ENCODE measurements at regions not wholly inside any gene's neighbourhood (a gene's known extent, or its start where the extent isn't known, plus 50 kb on each side); places are given as distances from the start of the nearest gene placed in this dataset.
A peak's percentile ranks its signal among the peaks of the same experiment; 100 is the strongest.

GRCh38 chr9:106622164-106622487 is 240.8 kb upstream of the ZNF462 start:
- no peak overlapping the region for H4K8ac ChIP-seq (ENCODE audit: low read length)
- H2AFZ ChIP-seq (ENCODE audit: low read depth, low read length), result no peak overlapping the region
- 96% methylated on average over 10 of the region's 10 CpGs for WGBS

GRCh38 chr9:106623558-106623957 is 239.4 kb upstream of the ZNF462 start:
- H3K9ac ChIP-seq (ENCODE audit: low read length), result no peak overlapping the region
- H3K14ac ChIP-seq (ENCODE audit: low read length in 2 of 2), result no peak overlapping the region
- no peak overlapping the region for H4K8ac ChIP-seq (ENCODE audit: low read length)
- no peak overlapping the region for H3K18ac ChIP-seq (ENCODE audit: low read depth in 1 of 2, low read length in 2 of 2)
- no peaks in the 10 kb centered on the region for H3K27me3 ChIP-seq (ENCODE audit: control insufficient read depth in 1 of 2, insufficient read depth in 1 of 2, low read length in 2 of 2)
- H3K4ac ChIP-seq (ENCODE audit: low read depth in 1 of 2, low read length in 2 of 2), result no peak overlapping the region
- no peak overlapping the region for H2AFZ ChIP-seq (ENCODE audit: low read depth, low read length)
- no peaks in the 10 kb centered on the region for H3K36me3 ChIP-seq (ENCODE audit: control insufficient read depth in 1 of 2, insufficient read depth in 2 of 2, low read depth in 1 of 2, low read length in 2 of 2)
- H3K4me3 ChIP-seq (ENCODE audit: insufficient read depth in 1 of 2, low read depth in 1 of 2, low read length in 2 of 2), result no peak overlapping the region
- no peak overlapping the region for H2BK12ac ChIP-seq (ENCODE audit: low read length in 2 of 2)
- no peaks in the 10 kb centered on the region for H3K9me3 ChIP-seq (ENCODE audit: control insufficient read depth, low read length)
- no peak overlapping the region for H2BK5ac ChIP-seq (ENCODE audit: low read depth, low read length, poor library complexity, severe bottlenecking)
- H2BK120ac ChIP-seq (ENCODE audit: low read depth, low read length), result no peak overlapping the region
- no peak overlapping the region for H3K4me2 ChIP-seq (ENCODE audit: low read length, poor library complexity, severe bottlenecking)
- DNase-seq, result no peak
- WGBS, result 100% methylated on average over 2 of the region's 5 CpGs
- H2AK5ac ChIP-seq (ENCODE audit: low read length, severe bottlenecking), result no peak overlapping the region
- no peak overlapping the region for H2BK15ac ChIP-seq (ENCODE audit: low read depth, poor library complexity, severe bottlenecking)
- no peak overlapping the region for H4K91ac ChIP-seq (ENCODE audit: low read length)
- H3K23ac ChIP-seq (ENCODE audit: low read length in 2 of 2), result no peak overlapping the region
- H3K4me1 ChIP-seq (ENCODE audit: control insufficient read depth, insufficient read depth, low read depth, low read length), result no peaks in the 10 kb centered on the region
- no peaks in the 10 kb centered on the region for H3K79me1 ChIP-seq (replicated peaks; ENCODE audit: low read length, poor library complexity, severe bottlenecking)
- no peak overlapping the region for H3K27ac ChIP-seq (ENCODE audit: low read length, poor library complexity, severe bottlenecking)

More at GRCh38 chr9:106622164-106622487, 240.8 kb upstream of the ZNF462 start:
- no peaks in the 10 kb centered on the region for H3K79me1 ChIP-seq (replicated peaks; ENCODE audit: low read length, poor library complexity, severe bottlenecking)
- H2BK12ac ChIP-seq (ENCODE audit: low read length in 2 of 2), result no peak overlapping the region
- no peak overlapping the region for H2BK120ac ChIP-seq (ENCODE audit: low read depth, low read length)
- no peaks in the 10 kb centered on the region for H3K27me3 ChIP-seq (ENCODE audit: control insufficient read depth in 1 of 2, insufficient read depth in 1 of 2, low read length in 2 of 2)
- H3K9ac ChIP-seq (ENCODE audit: low read length), result no peak overlapping the region
- H3K36me3 ChIP-seq (ENCODE audit: control insufficient read depth in 1 of 2, insufficient read depth in 2 of 2, low read depth in 1 of 2, low read length in 2 of 2), result no peaks in the 10 kb centered on the region
- H2BK15ac ChIP-seq (ENCODE audit: low read depth, poor library complexity, severe bottlenecking), result no peak overlapping the region
- H3K4me2 ChIP-seq (ENCODE audit: low read length, poor library complexity, severe bottlenecking), result no peak overlapping the region
- no peak overlapping the region for H3K4me3 ChIP-seq (ENCODE audit: insufficient read depth in 1 of 2, low read depth in 1 of 2, low read length in 2 of 2)
- H3K27ac ChIP-seq (ENCODE audit: low read length, poor library complexity, severe bottlenecking), result no peak overlapping the region
- DNase-seq, result no peak
- no peak overlapping the region for H2BK5ac ChIP-seq (ENCODE audit: low read depth, low read length, poor library complexity, severe bottlenecking)
- H3K4me1 ChIP-seq (ENCODE audit: control insufficient read depth, insufficient read depth, low read depth, low read length), result no peaks in the 10 kb centered on the region
- H3K9me3 ChIP-seq (ENCODE audit: control insufficient read depth, low read length), result no peaks in the 10 kb centered on the region
- H3K18ac ChIP-seq (ENCODE audit: low read depth in 1 of 2, low read length in 2 of 2), result peak overlapping the region in 1 of 2 experiments; percentile 29
- no peak overlapping the region for H4K91ac ChIP-seq (ENCODE audit: low read length)
- no peak overlapping the region for H2AK5ac ChIP-seq (ENCODE audit: low read length, severe bottlenecking)
- H3K14ac ChIP-seq (ENCODE audit: low read length in 2 of 2), result no peak overlapping the region
- H3K23ac ChIP-seq (ENCODE audit: low read length in 2 of 2), result peak overlapping the region in 1 of 2 experiments; percentile 53
- no peak overlapping the region for H3K4ac ChIP-seq (ENCODE audit: low read depth in 1 of 2, low read length in 2 of 2)

DNA sequence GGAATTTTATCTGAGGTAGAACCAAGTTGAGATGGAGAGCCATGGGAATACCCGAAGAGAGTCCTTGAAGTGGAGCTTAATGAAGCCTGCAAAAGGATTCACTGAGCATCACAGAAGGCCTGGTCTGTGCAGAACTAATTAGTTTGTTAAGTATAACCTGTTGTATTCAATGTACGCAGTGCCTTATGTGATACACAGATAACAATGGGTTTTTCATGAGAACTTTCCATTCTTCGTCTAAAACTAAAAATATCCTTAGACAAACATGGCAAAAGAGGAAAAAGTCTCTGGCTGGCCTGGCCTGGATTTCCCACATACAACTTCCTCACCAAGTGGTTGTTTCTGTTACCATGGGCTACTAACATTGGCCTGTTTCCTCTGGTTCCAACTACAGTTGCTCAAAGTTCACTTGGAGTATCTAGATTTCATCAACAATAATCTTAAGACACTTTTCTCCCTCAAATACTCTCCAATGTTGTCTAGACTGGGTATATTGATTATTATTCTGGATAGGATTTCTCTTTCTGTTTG is 237.6 kb upstream of the ZNF462 start:
- Histone ChIP-seq H2AFZ (ENCODE audit: low read depth, low read length) (no peak overlapping the region), H2BK5ac (ENCODE audit: low read depth, low read length, poor library complexity, severe bottlenecking) (no peak overlapping the region), H2BK15ac (ENCODE audit: low read depth, poor library complexity, severe bottlenecking) (no peak overlapping the region), H4K8ac (ENCODE audit: low read length) (no peak overlapping the region), H3K27ac (ENCODE audit: low read length, poor library complexity, severe bottlenecking) (no peak overlapping the region), H2BK12ac (ENCODE audit: low read length in 2 of 2) (no peak overlapping the region), H3K4ac (ENCODE audit: low read depth in 1 of 2, low read length in 2 of 2) (no peak overlapping the region), H2BK120ac (ENCODE audit: low read depth, low read length) (no peak overlapping the region), H2AK5ac (ENCODE audit: low read length, severe bottlenecking) (no peak overlapping the region), H3K4me1 (ENCODE audit: control insufficient read depth, insufficient read depth, low read depth, low read length) (no peaks in the 10 kb centered on the region), H4K91ac (ENCODE audit: low read length) (no peak overlapping the region), H3K9ac (ENCODE audit: low read length) (no peak overlapping the region), H3K4me3 (ENCODE audit: insufficient read depth in 1 of 2, low read depth in 1 of 2, low read length in 2 of 2) (no peak overlapping the region), H3K14ac (ENCODE audit: low read length in 2 of 2) (no peak overlapping the region), H3K18ac (ENCODE audit: low read depth in 1 of 2, low read length in 2 of 2) (no peak overlapping the region), H3K9me3 (ENCODE audit: control insufficient read depth, low read length) (no peaks in the 10 kb centered on the region), H3K36me3 (ENCODE audit: control insufficient read depth in 1 of 2, insufficient read depth in 2 of 2, low read depth in 1 of 2, low read length in 2 of 2) (no peaks in the 10 kb centered on the region), H3K79me1 (replicated peaks; ENCODE audit: low read length, poor library complexity, severe bottlenecking) (no peaks in the 10 kb centered on the region), H3K4me2 (ENCODE audit: low read length, poor library complexity, severe bottlenecking) (no peak overlapping the region), H3K27me3 (ENCODE audit: control insufficient read depth in 1 of 2, insufficient read depth in 1 of 2, low read length in 2 of 2) (no peaks in the 10 kb centered on the region), H3K23ac (ENCODE audit: low read length in 2 of 2) (no peak overlapping the region)
- 88% methylated on average over 3 of the region's 3 CpGs for WGBS
- DNase-seq, result no peak

GRCh38 chr9:106626936-106627335 is 236.0 kb upstream of the ZNF462 start:
- Histone ChIP-seq H3K27me3 (ENCODE audit: control insufficient read depth in 1 of 2, insufficient read depth in 1 of 2, low read length in 2 of 2) (no peaks in the 10 kb centered on the region), H3K4ac (ENCODE audit: low read depth in 1 of 2, low read length in 2 of 2) (no peak overlapping the region), H3K18ac (ENCODE audit: low read depth in 1 of 2, low read length in 2 of 2) (no peak overlapping the region), H3K36me3 (ENCODE audit: control insufficient read depth in 1 of 2, insufficient read depth in 2 of 2, low read depth in 1 of 2, low read length in 2 of 2) (no peaks in the 10 kb centered on the region), H3K27ac (ENCODE audit: low read length, poor library complexity, severe bottlenecking) (no peak overlapping the region), H2AK5ac (ENCODE audit: low read length, severe bottlenecking) (no peak overlapping the region), H3K9me3 (ENCODE audit: control insufficient read depth, low read length) (no peaks in the 10 kb centered on the region), H3K4me1 (ENCODE audit: control insufficient read depth, insufficient read depth, low read depth, low read length) (no peaks in the 10 kb centered on the region), H2BK12ac (ENCODE audit: low read length in 2 of 2) (no peak overlapping the region), H2AFZ (ENCODE audit: low read depth, low read length) (no peak overlapping the region), H3K23ac (ENCODE audit: low read length in 2 of 2) (no peak overlapping the region), H3K4me3 (ENCODE audit: insufficient read depth in 1 of 2, low read depth in 1 of 2, low read length in 2 of 2) (no peak overlapping the region), H4K8ac (ENCODE audit: low read length) (no peak overlapping the region), H3K79me1 (replicated peaks; ENCODE audit: low read length, poor library complexity, severe bottlenecking) (no peaks in the 10 kb centered on the region), H3K14ac (ENCODE audit: low read length in 2 of 2) (no peak overlapping the region), H2BK15ac (ENCODE audit: low read depth, poor library complexity, severe bottlenecking) (no peak overlapping the region), H2BK5ac (ENCODE audit: low read depth, low read length, poor library complexity, severe bottlenecking) (no peak overlapping the region), H4K91ac (ENCODE audit: low read length) (no peak overlapping the region), H3K9ac (ENCODE audit: low read length) (no peak overlapping the region), H3K4me2 (ENCODE audit: low read length, poor library complexity, severe bottlenecking) (no peak overlapping the region), H2BK120ac (ENCODE audit: low read depth, low read length) (no peak overlapping the region)
- no peak for DNase-seq
- WGBS, result 70% methylated on average over 5 of the region's 6 CpGs

All from mesenchymal stem cell (in vitro differentiated cells and primary cell).